ENCODE measurements at regions not wholly inside any gene's neighbourhood (a gene's known extent, or its start where the extent isn't known, plus 50 kb on each side); places are given as distances from the start of the nearest gene placed in this dataset.
"Not testable (repeated sequence)": the region's sequence is repeated elsewhere in the genome, so short reads cannot be mapped to it uniquely, and the experiment has no call there.

GRCh38 chr16:21525029-21525895 lies 74.1 kb upstream of the METTL9 start:
- in situ Hi-C loops (cut with MboI); H3K79me2 ChIP-seq (ENCODE audit: control insufficient read depth, insufficient read depth, low read length); H3K27me3 ChIP-seq (ENCODE audit: control insufficient read depth in 2 of 2, insufficient read depth in 2 of 2, low read length in 2 of 2); POLR2A ChIA-PET; BruUV-seq (replicated peaks); H3K36me3 ChIP-seq (ENCODE audit: control insufficient read depth, insufficient read depth, low read length); H3K9me3 ChIP-seq (replicated peaks; ENCODE audit: control insufficient read depth, insufficient read depth, low read depth, low read length); H3K4me3 ChIP-seq; H3K9me1 ChIP-seq (ENCODE audit: control insufficient read depth, insufficient read depth, low read length); intact Hi-C loops (cut with micrococcal nuclease); CTCF ChIA-PET (ENCODE audit: low intra/inter-chr PET ratio); H4K20me1 ChIP-seq (replicated peaks; ENCODE audit: control insufficient read depth, insufficient read depth, low read length); TF ChIP-seq MYNN (CRISPR knock-in tag; IDR thresholded peaks at IDR 0.05): not testable (repeated sequence)
- DNase-seq (ENCODE audit: extremely low read depth in 1 of 4, low spot score in 3 of 4) (peak; percentile 51 to 80 (median 60)), FAIRE-seq (peak; percentile 19), ATAC-seq (peak; percentile 50)
- H3K27ac ChIP-seq (ENCODE audit: extremely low read depth, low read depth, low read length), result peak overlapping the region; percentile 45; the same call in 2 of the 3 replicates
- peak overlapping the region; percentile 58 for H2AFZ ChIP-seq (ENCODE audit: low read depth, low read length)
- H3K4me2 ChIP-seq (ENCODE audit: insufficient read depth, low read length), result peak overlapping the region; percentile 40
- 40% methylated on average over 14 of the region's 14 CpGs for WGBS (ENCODE audit: insufficient coverage, low coverage, missing lambda C conversion rate)
- peak overlapping the region in 1 of 2 experiments; percentile 69; a peak in 2 of 4 replicates for H3K9ac ChIP-seq (ENCODE audit: insufficient read depth in 1 of 2, low read depth in 2 of 2, low read length in 2 of 2)
- H3K4me1 ChIP-seq (replicated peaks in 1 of 2; ENCODE audit: control insufficient read depth in 2 of 2, insufficient read depth in 2 of 2, low read length in 2 of 2), result peaks cover 29 to 47% of the 10 kb centered on the region in 2 experiments; a peak in 4 of 5 replicates
- TF ChIP-seq FOSL1 (tag; conservative IDR thresholded peaks at IDR 0.05) (peak; percentile 80), DMBX1 (CRISPR knock-in tag; IDR thresholded peaks at IDR 0.05; ENCODE audit: borderline replicate concordance) (0 out of 2 replicates have a peak, but pooled peaks have one; percentile 20), HMGN3 (IDR thresholded peaks at IDR 0.05; ENCODE audit: borderline replicate concordance, extremely low read depth, insufficient read length, low read depth, low read length) (peak; percentile 45), ARNT (IDR thresholded peaks at IDR 0.05) (peak in 1 of 2 experiments; percentile 40; a peak in 1 of 4 replicates), ETV1 (tag; conservative IDR thresholded peaks at IDR 0.05; ENCODE audit: low read depth) (peak; percentile 20; the same call in 1 of the 2 replicates), CTBP1 (IDR thresholded peaks at IDR 0.05; ENCODE audit: borderline replicate concordance) (peak; percentile 74), TBL1XR1 (IDR thresholded peaks at IDR 0.05; ENCODE audit: low read length in 2 of 2) (peak in 1 of 2 experiments; percentile 56; a peak in 2 of 4 replicates), HDGF (IDR thresholded peaks at IDR 0.05) (peak; percentile 86), MYNN (IDR thresholded peaks at IDR 0.05) (peak; percentile 60; the same call in 1 of the 2 replicates), BCLAF1 (IDR thresholded peaks at IDR 0.05; ENCODE audit: borderline replicate concordance in 1 of 2, control insufficient read depth in 1 of 2, low read depth in 2 of 2, low read length in 1 of 2) (peak in 1 of 2 experiments; percentile 22; a peak in 1 of 4 replicates), KAT7 (CRISPR knock-in tag; IDR thresholded peaks at IDR 0.05; ENCODE audit: borderline replicate concordance) (0 out of 2 replicates have a peak, but pooled peaks have one; percentile 70), CBFA2T3 (IDR thresholded peaks at IDR 0.05) (peak; percentile 86), GABPB1 (CRISPR knock-in tag; IDR thresholded peaks at IDR 0.05) (peak; percentile 68), CEBPG (CRISPR knock-in tag; IDR thresholded peaks at IDR 0.05) (peak; percentile 94), CEBPG (tag; conservative IDR thresholded peaks at IDR 0.05 in 1 of 2, IDR thresholded peaks at IDR 0.05 in 1 of 2) (peak; percentile 75 to 86), EP300 (IDR thresholded peaks at IDR 0.05; ENCODE audit: low read length) (peak; percentile 77)
- TF ChIP-seq, protein P1, sequence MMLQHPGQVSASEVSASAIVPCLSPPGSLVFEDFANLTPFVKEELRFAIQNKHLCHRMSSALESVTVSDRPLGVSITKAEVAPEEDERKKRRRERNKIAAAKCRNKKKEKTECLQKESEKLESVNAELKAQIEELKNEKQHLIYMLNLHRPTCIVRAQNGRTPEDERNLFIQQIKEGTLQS (IDR thresholded peaks at IDR 0.05), result peak; percentile 74
- TF ChIP-seq, protein P1 (CRISPR knock-in tag; conservative IDR thresholded peaks at IDR 0.05), result not testable (repeated sequence)
